Trophoblast cell (in vitro differentiated cells and primary cell): ENCODE measurements at regions not wholly inside any gene's neighbourhood (a gene's known extent, or its start where the extent isn't known, plus 50 kb on each side); places are given as distances from the start of the nearest gene placed in this dataset.

Experiments
- DNase-seq, 2 donors: peaks; one replicate each; pipeline ENCODE4 v3.0.0-alpha.2; 2016
- H2AFZ ChIP-seq: 2 replicates; pipeline ENCODE4 v1.6.1; 2013; ENCODE audit warnings: low read length, moderate library complexity, mild to moderate bottlenecking; ENCODE audit not compliant: insufficient read depth, poor library complexity
- H2AK5ac ChIP-seq: 2 replicates; pipeline ENCODE4 v1.6.1; 2013; ENCODE audit warnings: mild to moderate bottlenecking, low read length
- H2BK120ac ChIP-seq: 2 replicates; pipeline ENCODE4 v1.6.1; 2013; ENCODE audit warnings: low read length, mild to moderate bottlenecking, moderate library complexity; ENCODE audit not compliant: insufficient read depth, poor library complexity
- H2BK12ac ChIP-seq: 2 replicates; pipeline ENCODE4 v1.6.1; 2013; ENCODE audit warnings: mild to moderate bottlenecking, low read length, moderate library complexity
- H2BK5ac ChIP-seq: 2 replicates; pipeline ENCODE4 v1.6.1; 2013; ENCODE audit warnings: low read length, low read depth, moderate library complexity, mild to moderate bottlenecking; ENCODE audit not compliant: poor library complexity
- H3K14ac ChIP-seq: 2 replicates; pipeline ENCODE4 v1.6.1; 2013; ENCODE audit warnings: mild to moderate bottlenecking, low read length
- H3K18ac ChIP-seq: 2 replicates; pipeline ENCODE4 v1.6.1; 2013; ENCODE audit warnings: mild to moderate bottlenecking, low read length
- H3K23ac ChIP-seq: 2 replicates; pipeline ENCODE4 v1.6.1; 2013; ENCODE audit warnings: low read length
- H3K27ac ChIP-seq: 2 replicates; pipeline ENCODE4 v1.5.1; 2013; ENCODE audit warnings: low read depth, mild to moderate bottlenecking, inconsistent platforms, low read length, moderate library complexity
- H3K27me3 ChIP-seq: 2 replicates; pipeline ENCODE4 v1.6.1; 2013; ENCODE audit warnings: inconsistent platforms, mild to moderate bottlenecking, low read length, moderate library complexity; ENCODE audit not compliant: insufficient read depth
- H3K36me3 ChIP-seq, 2 experiments: 1 replicate in 1 of 2; 2 replicates in 1 of 2; pipeline ENCODE4 v1.6.1; 2013; ENCODE audit warnings: low read length in 2 of 2, mild to moderate bottlenecking in 2 of 2, moderate library complexity in 1 of 2; ENCODE audit not compliant: insufficient read depth in 2 of 2, control insufficient read depth in 1 of 2
- H3K4ac ChIP-seq: 2 replicates; pipeline ENCODE4 v1.6.1; 2013; ENCODE audit warnings: low read depth, mild to moderate bottlenecking, low read length, moderate library complexity
- H3K4me1 ChIP-seq, 2 experiments: 1 replicate in 1 of 2; 2 replicates in 1 of 2; pipeline ENCODE4 v1.6.1; 2013; ENCODE audit warnings: low read length in 2 of 2, mild to moderate bottlenecking in 2 of 2, moderate library complexity in 1 of 2; ENCODE audit not compliant: insufficient read depth in 2 of 2, control insufficient read depth in 1 of 2
- H3K4me2 ChIP-seq: 2 replicates; pipeline ENCODE4 v1.6.1; 2013; ENCODE audit warnings: inconsistent platforms, mild to moderate bottlenecking, low read length, moderate library complexity
- H3K4me3 ChIP-seq: 2 replicates; pipeline ENCODE4 v1.5.1; 2013; ENCODE audit warnings: mild to moderate bottlenecking, low read depth, low read length, inconsistent platforms
- H3K79me1 ChIP-seq: one replicate; pipeline ENCODE4 v1.6.1; 2013; ENCODE audit warnings: low read length
- H3K79me2 ChIP-seq: 2 replicates; pipeline ENCODE4 v1.6.1; 2013; ENCODE audit warnings: low read length, mild to moderate bottlenecking; ENCODE audit not compliant: control insufficient read depth, insufficient read depth, poor library complexity
- H3K9ac ChIP-seq: 2 replicates; pipeline ENCODE4 v1.6.1; 2013; ENCODE audit warnings: mild to moderate bottlenecking, low read length
- H3K9me3 ChIP-seq: 2 replicates; pipeline ENCODE4 v1.6.1; 2013; ENCODE audit warnings: low read depth, mild to moderate bottlenecking, control low read depth, inconsistent platforms, low read length; ENCODE audit not compliant: insufficient read depth
- H4K12ac ChIP-seq: 2 replicates; pipeline ENCODE4 v1.6.1; 2013; ENCODE audit warnings: low read depth, mild to moderate bottlenecking, low read length, moderate library complexity
- H4K8ac ChIP-seq: 2 replicates; pipeline ENCODE4 v1.6.1; 2013; ENCODE audit warnings: low read depth, mild to moderate bottlenecking, low read length, moderate library complexity
- H4K91ac ChIP-seq: one replicate; pipeline ENCODE4 v1.6.1; 2013; ENCODE audit warnings: low read depth, mild to moderate bottlenecking, low read length, moderate library complexity
- WGBS: extraction: QIAGEN DNeasy Blood & Tissue Kit; methylation state at CpG from one replicate; pipeline ENCODE4 v1.1.7; 2013; ENCODE audit warnings: missing lambda C conversion rate; ENCODE audit not compliant: insufficient read length, insufficient coverage; ENCODE audit errors: extremely low coverage; 5-methylcytosine and 5-hydroxymethylcytosine counted together

DNA sequence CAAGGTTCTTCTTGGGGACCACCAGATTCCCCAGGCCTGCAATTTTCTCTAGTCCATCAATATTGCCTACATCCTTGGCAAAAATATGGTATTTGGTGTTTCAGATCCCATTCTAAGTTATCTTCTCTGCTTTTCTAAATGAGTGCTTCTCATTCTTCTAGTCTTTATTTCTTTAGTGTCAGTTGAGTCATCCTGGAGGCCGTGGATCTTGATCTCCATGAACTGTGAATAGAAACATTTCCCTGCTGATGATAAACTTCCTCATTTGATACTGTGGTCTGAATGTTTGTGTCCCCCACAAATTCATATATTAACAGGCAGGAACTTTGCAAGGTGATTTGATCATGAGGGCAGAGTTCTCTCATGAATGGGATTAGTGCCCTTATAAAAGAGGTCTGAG, 779.3 kb downstream of the INHBA start:
- Histone ChIP-seq H3K36me3 (no peaks in the 10 kb centered on the region), H2BK12ac (no peak overlapping the region), H2BK5ac (no peak overlapping the region), H3K4me1 (peaks cover 3 to 5% of the 10 kb centered on the region in 2 experiments), H3K79me2 (no peaks in the 10 kb centered on the region), H4K91ac (no peak overlapping the region), H3K9me3 (no peaks in the 10 kb centered on the region), H3K4me3 (no peak overlapping the region), H2AK5ac (no peak overlapping the region), H3K18ac (no peak overlapping the region), H4K8ac (no peak overlapping the region), H3K4me2 (no peak overlapping the region), H4K12ac (no peak overlapping the region), H3K27ac (no peak overlapping the region), H2AFZ (no peak overlapping the region), H3K14ac (no peak overlapping the region), H3K27me3 (no peaks in the 10 kb centered on the region), H3K79me1 (peaks cover 10% of the 10 kb centered on the region), H3K4ac (no peak overlapping the region), H3K9ac (no peak overlapping the region), H2BK120ac (no peak overlapping the region), H3K23ac (no peak overlapping the region)
- no peak for DNase-seq
- WGBS = no CpG with 5 or more reads among the region's 1 CpG

DNA sequence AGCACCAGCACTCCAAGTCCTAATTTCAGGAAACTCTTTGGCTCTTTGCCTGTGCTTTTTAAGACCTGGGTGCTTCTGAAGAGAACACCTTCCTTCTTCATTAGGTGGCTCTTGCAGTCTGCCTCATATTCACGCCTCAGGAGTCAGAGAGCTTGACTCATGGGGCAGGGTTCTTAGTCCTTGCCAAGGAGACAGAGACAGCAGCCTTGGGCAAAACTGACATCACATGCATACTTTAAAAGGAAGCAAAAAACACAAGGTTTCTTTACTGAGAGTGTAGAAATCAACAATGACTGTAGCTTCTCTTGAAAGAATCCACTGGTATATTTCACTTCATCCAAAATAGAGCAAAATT, 780.6 kb downstream of the INHBA start:
- H3K79me1 ChIP-seq = peaks cover 18% of the 10 kb centered on the region
- H3K4ac ChIP-seq = no peak overlapping the region
- H3K79me2 ChIP-seq = peaks cover 2% of the 10 kb centered on the region
- no peak overlapping the region for H3K14ac ChIP-seq
- no peaks in the 10 kb centered on the region for H3K27me3 ChIP-seq
- WGBS = no CpG with 5 or more reads among the region's 1 CpG
- peaks cover 3 to 5% of the 10 kb centered on the region in 2 experiments for H3K4me1 ChIP-seq
- peak; percentile 93 to 97 for DNase-seq
- H2AK5ac ChIP-seq = no peak overlapping the region
- no peak overlapping the region for H2BK5ac ChIP-seq
- H3K36me3 ChIP-seq = no peaks in the 10 kb centered on the region
- no peak overlapping the region for H4K8ac ChIP-seq
- H3K9ac ChIP-seq = no peak overlapping the region
- no peak overlapping the region for H3K4me2 ChIP-seq
- H3K27ac ChIP-seq = peak overlapping the region; percentile 38
- no peak overlapping the region for H3K23ac ChIP-seq
- peak overlapping the region; percentile 23 for H2BK12ac ChIP-seq
- no peak overlapping the region for H3K4me3 ChIP-seq
- H3K9me3 ChIP-seq = no peaks in the 10 kb centered on the region
- no peak overlapping the region for H4K12ac ChIP-seq
- H3K18ac ChIP-seq = no peak overlapping the region
- peak overlapping the region; percentile 44 for H2BK120ac ChIP-seq
- no peak overlapping the region for H2AFZ ChIP-seq
- no peak overlapping the region for H4K91ac ChIP-seq

DNA sequence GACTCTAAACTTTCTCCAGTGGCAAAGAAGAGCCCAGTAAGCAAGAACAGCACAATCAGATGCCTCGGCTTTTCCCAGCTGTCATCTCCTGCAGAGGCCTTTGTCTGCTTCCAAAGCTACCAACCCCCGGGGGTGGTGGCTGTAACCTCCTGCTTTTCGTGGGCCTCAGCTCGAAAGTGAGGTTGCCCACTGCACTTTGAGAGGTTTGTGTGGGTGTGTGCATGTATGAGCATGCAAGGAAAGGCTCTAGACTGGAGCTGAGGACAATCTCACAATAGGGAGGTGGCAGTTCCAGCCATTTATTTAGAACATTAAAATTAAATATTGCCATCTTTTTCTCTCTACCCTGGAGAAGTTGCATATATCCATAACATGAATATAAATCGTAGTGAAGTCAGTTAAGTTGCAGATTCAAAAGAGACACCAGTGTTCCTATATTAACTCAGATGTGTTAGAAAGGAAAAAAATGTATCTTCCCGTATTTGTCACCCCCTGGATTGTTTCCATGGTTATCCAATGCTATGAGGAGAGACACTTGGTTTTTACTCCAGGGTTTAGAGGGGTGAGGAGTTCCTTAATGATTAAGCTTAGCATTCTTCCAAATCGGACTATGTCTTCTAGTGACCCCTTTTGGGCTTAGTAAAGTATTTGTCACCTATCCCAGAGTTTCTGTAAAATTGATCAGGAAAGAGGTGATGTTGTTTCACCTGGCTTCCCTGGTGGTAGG, 781.1 kb downstream of the INHBA start:
- DNase-seq = no peak
- Histone ChIP-seq H3K23ac (no peak overlapping the region), H3K14ac (no peak overlapping the region), H2BK12ac (peak overlapping the region; percentile 84), H2AFZ (no peak overlapping the region), H3K9me3 (no peaks in the 10 kb centered on the region), H3K79me2 (peaks cover 2% of the 10 kb centered on the region), H4K12ac (no peak overlapping the region), H3K79me1 (peaks cover 20% of the 10 kb centered on the region), H3K27me3 (no peaks in the 10 kb centered on the region), H3K27ac (no peak overlapping the region), H3K4me1 (peaks cover 3 to 5% of the 10 kb centered on the region in 2 experiments), H2BK120ac (peak overlapping the region; percentile 57), H2AK5ac (peak overlapping the region; percentile 55), H3K4me3 (no peak overlapping the region), H3K36me3 (no peaks in the 10 kb centered on the region), H3K4ac (no peak overlapping the region), H4K91ac (peak overlapping the region; percentile 68), H3K9ac (no peak overlapping the region), H2BK5ac (no peak overlapping the region), H3K18ac (no peak overlapping the region), H4K8ac (peak overlapping the region; percentile 25), H3K4me2 (no peak overlapping the region)
- no CpG with 5 or more reads among the region's 7 CpGs for WGBS

DNA sequence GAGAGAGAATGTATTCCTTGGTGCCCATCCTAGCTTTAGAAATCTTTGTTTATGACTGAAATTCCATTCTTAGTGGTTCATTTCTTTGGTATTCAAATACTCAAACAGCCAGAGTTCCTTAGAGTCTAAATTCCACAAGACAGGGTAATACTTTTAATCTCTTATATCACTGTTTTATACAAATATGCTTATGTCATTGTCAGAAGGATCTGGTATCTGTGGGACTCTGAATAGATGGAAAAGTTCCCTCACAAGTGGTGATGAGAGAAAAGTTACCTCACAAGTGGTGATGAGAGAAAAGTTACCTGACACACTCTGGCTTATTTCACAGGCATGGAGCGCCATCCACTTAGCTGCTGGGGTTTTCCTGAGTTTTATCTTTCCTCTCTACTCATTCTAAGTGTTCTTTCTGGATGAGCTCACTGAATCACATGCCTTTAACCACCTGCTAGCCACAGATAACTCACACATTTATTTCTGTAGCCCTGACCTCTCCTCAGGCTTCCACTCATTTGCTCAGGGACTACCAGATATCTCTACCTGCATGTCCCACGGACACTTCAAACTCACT, 784.0 kb downstream of the SUGCT start:
- H4K8ac ChIP-seq = no peak overlapping the region
- peak overlapping the region; percentile 60 for H2BK5ac ChIP-seq
- no peaks in the 10 kb centered on the region for H3K27me3 ChIP-seq
- peaks cover 29% of the 10 kb centered on the region for H3K79me1 ChIP-seq
- H3K18ac ChIP-seq = no peak overlapping the region
- H3K9me3 ChIP-seq = no peaks in the 10 kb centered on the region
- no peak overlapping the region for H3K23ac ChIP-seq
- peaks cover 4% of the 10 kb centered on the region for H3K79me2 ChIP-seq
- peak; percentile 90 to 95 for DNase-seq
- H3K4me1 ChIP-seq = peaks cover 3 to 9% of the 10 kb centered on the region in 2 experiments
- no CpG with 5 or more reads among the region's 2 CpGs for WGBS
- H3K9ac ChIP-seq = no peak overlapping the region
- no peak overlapping the region for H4K91ac ChIP-seq
- no peak overlapping the region for H3K14ac ChIP-seq
- no peaks in the 10 kb centered on the region for H3K36me3 ChIP-seq
- H3K27ac ChIP-seq = peak overlapping the region; percentile 63
- H2BK120ac ChIP-seq = no peak overlapping the region
- H3K4ac ChIP-seq = no peak overlapping the region
- no peak overlapping the region for H2BK12ac ChIP-seq
- H3K4me3 ChIP-seq = no peak overlapping the region
- H4K12ac ChIP-seq = no peak overlapping the region
- H2AFZ ChIP-seq = no peak overlapping the region
- no peak overlapping the region for H3K4me2 ChIP-seq
- no peak overlapping the region for H2AK5ac ChIP-seq
